Gastrocnemius medialis (tissue), 4 donors: ENCODE measurements at regions not wholly inside any gene's neighbourhood (a gene's known extent, or its start where the extent isn't known, plus 50 kb on each side); places are given as distances from the start of the nearest gene placed in this dataset.

Experiments used
- ATAC-seq, 2 donors: fragments of 150-250 bp; one replicate each; pipeline ENCODE4 v1.9.1; 2016
- DNase-seq, 2 donors: peaks; one replicate each; pipeline ENCODE4 v3.0.0-alpha.2; 2019
- H3K27ac ChIP-seq, 4 donors: fragments of 200-600 bp; sonication (generic); 1 replicate in 1 of 4; 2 replicates in 3 of 4; pipeline ENCODE4 v1.5.1; 2016 to 2018; ENCODE audit warnings: mild to moderate bottlenecking in 2 of 4, moderate library complexity in 1 of 4
- H3K27me3 ChIP-seq, 3 donors: fragments of 200-600 bp; sonication (generic) in 2 of 3; 1 replicate in 1 of 3; 2 replicates in 2 of 3; pipeline versions ENCODE4 v1.5.1 to v1.6.0; 2016 to 2019; ENCODE audit warnings: mild to moderate bottlenecking in 1 of 3, moderate library complexity in 1 of 3
- H3K36me3 ChIP-seq, 2 donors: fragments of 200-600 bp; sonication (generic) in 1 of 2; one replicate each; pipeline ENCODE4 v1.5.1; 2017 to 2018
- H3K4me1 ChIP-seq, 2 donors: fragments of 200-600 bp; sonication (generic) in 1 of 2; one replicate each; pipeline ENCODE4 v1.5.1; 2016 to 2017; ENCODE audit warnings: mild to moderate bottlenecking in 2 of 2
- H3K4me3 ChIP-seq, 4 donors: fragments of 200-600 bp; sonication (generic) in 3 of 4; 1 replicate in 1 of 4; 2 replicates in 3 of 4; pipeline ENCODE4 v1.5.1; 2016 to 2019; ENCODE audit warnings: mild to moderate bottlenecking in 2 of 4
- H3K9me3 ChIP-seq, 3 donors: fragments of 200-600 bp; sonication (generic) in 2 of 3; 1 replicate in 1 of 3; 2 replicates in 2 of 3; pipeline ENCODE4 v1.5.1; 2016 to 2019
- CTCF ChIP-seq, 5 experiments: fragments of 450-650 bp in 3 of 5; fragments of 200-600 bp in 2 of 5; sonication (generic) in 2 of 5; IDR thresholded peaks in 4 of 5; conservative IDR thresholded peaks in 1 of 5; 1 replicate in 4 of 5; 2 replicates in 1 of 5; pipeline ENCODE4 v1.5.1; 2016 to 2019; ENCODE audit warnings: antibody characterized with exemption in 5 of 5, mild to moderate bottlenecking in 3 of 5, moderate library complexity in 3 of 5
- POLR2A ChIP-seq, 2 donors: fragments of 450-650 bp; IDR thresholded peaks; one replicate each; pipeline ENCODE4 v1.6.1; 2017; ENCODE audit warnings: antibody characterized with exemption in 2 of 2, mild to moderate bottlenecking in 2 of 2, moderate library complexity in 2 of 2
- in situ Hi-C, 4 donors: fragments of 200-750 bp; cut with MboI; loops; one replicate each; pipeline versions ENCODE4 v1.15.0 to v1.8.0; 2017; ENCODE audit warnings: low sequenced_read_pairs in 4 of 4
- intact Hi-C: fragments of 100-400 bp; cut with DNase I; formaldehyde crosslinking; loops from one replicate; pipeline ENCODE4 v1.15.1; 2023; ENCODE audit warnings: low total_unique reads

- TF ChIP-seq CTCF (IDR thresholded peaks at IDR 0.05 in 4 of 5, conservative IDR thresholded peaks at IDR 0.05 in 1 of 5), result no peak
- TF ChIP-seq POLR2A (IDR thresholded peaks at IDR 0.05), result no peak
- no peak overlapping the region for H3K4me3 ChIP-seq
- ATAC-seq (no peak), DNase-seq (no peak)
- no peak overlapping the region for H3K27ac ChIP-seq
- H3K4me1 ChIP-seq, result no peaks in the 10 kb centered on the region
- no peaks in the 10 kb centered on the region for H3K9me3 ChIP-seq
- in situ Hi-C loops, result no loop called here
- intact Hi-C loops, result no loop called here
- no peaks in the 10 kb centered on the region for H3K36me3 ChIP-seq
- H3K27me3 ChIP-seq, result no peaks in the 10 kb centered on the region
Measured at GRCh38 chr1:238681451-238681850, 704.9 kb upstream of the CHRM3 start.

- no peak for TF ChIP-seq POLR2A (IDR thresholded peaks at IDR 0.05)
- no peak for TF ChIP-seq CTCF (IDR thresholded peaks at IDR 0.05 in 4 of 5, conservative IDR thresholded peaks at IDR 0.05 in 1 of 5)
- in situ Hi-C loops (no loop called here), intact Hi-C loops (no loop called here)
- no peak overlapping the region for H3K27ac ChIP-seq
- DNase-seq, result no peak
- H3K4me1 ChIP-seq, result no peaks in the 10 kb centered on the region
- no peak for ATAC-seq
- no peaks in the 10 kb centered on the region for H3K9me3 ChIP-seq
- no peaks in the 10 kb centered on the region for H3K36me3 ChIP-seq
- no peak overlapping the region for H3K4me3 ChIP-seq
- no peaks in the 10 kb centered on the region for H3K27me3 ChIP-seq
Measured at GRCh38 chr1:238681021-238681420, 705.3 kb upstream of the CHRM3 start.

GRCh38 chr1:238677567-238677966 lies 708.8 kb upstream of the CHRM3 start:
- no peak overlapping the region for H3K27ac ChIP-seq
- no peaks in the 10 kb centered on the region for H3K36me3 ChIP-seq
- H3K4me3 ChIP-seq, result no peak overlapping the region
- H3K9me3 ChIP-seq, result no peaks in the 10 kb centered on the region
- DNase-seq (no peak), ATAC-seq (no peak)
- intact Hi-C loops (no loop called here), in situ Hi-C loops (no loop called here)
- TF ChIP-seq CTCF (IDR thresholded peaks at IDR 0.05 in 4 of 5, conservative IDR thresholded peaks at IDR 0.05 in 1 of 5) (no peak), POLR2A (IDR thresholded peaks at IDR 0.05) (no peak)
- H3K27me3 ChIP-seq, result no peaks in the 10 kb centered on the region
- no peaks in the 10 kb centered on the region for H3K4me1 ChIP-seq

- ATAC-seq (no peak), DNase-seq (no peak)
- Histone ChIP-seq H3K27ac (no peak overlapping the region), H3K27me3 (no peaks in the 10 kb centered on the region), H3K4me1 (no peaks in the 10 kb centered on the region), H3K36me3 (no peaks in the 10 kb centered on the region), H3K9me3 (no peaks in the 10 kb centered on the region), H3K4me3 (no peak overlapping the region)
- TF ChIP-seq POLR2A (IDR thresholded peaks at IDR 0.05) (no peak), CTCF (IDR thresholded peaks at IDR 0.05 in 4 of 5, conservative IDR thresholded peaks at IDR 0.05 in 1 of 5) (no peak)
- intact Hi-C loops, result no loop called here
- in situ Hi-C loops, result no loop called here
Measured at GRCh38 chr1:238675221-238675620, 711.1 kb upstream of the CHRM3 start.

GRCh38 chr1:238674316-238674715 lies 712.1 kb upstream of the CHRM3 start:
- ATAC-seq, result no peak
- in situ Hi-C loops, result no loop called here
- TF ChIP-seq CTCF (IDR thresholded peaks at IDR 0.05 in 4 of 5, conservative IDR thresholded peaks at IDR 0.05 in 1 of 5) (no peak), POLR2A (IDR thresholded peaks at IDR 0.05) (no peak)
- DNase-seq, result no peak
- H3K9me3 ChIP-seq, result no peaks in the 10 kb centered on the region
- H3K4me3 ChIP-seq, result no peak overlapping the region
- intact Hi-C loops, result no loop called here
- no peaks in the 10 kb centered on the region for H3K4me1 ChIP-seq
- no peaks in the 10 kb centered on the region for H3K27me3 ChIP-seq
- no peak overlapping the region for H3K27ac ChIP-seq
- no peaks in the 10 kb centered on the region for H3K36me3 ChIP-seq
